SK-N-SH treated with all-trans-retinoic acid at 6 μM for 48 hours (cell line): ENCODE measurements at regions not wholly inside any gene's neighbourhood (a gene's known extent, or its start where the extent isn't known, plus 50 kb on each side); places are given as distances from the start of the nearest gene placed in this dataset.

Source experiments
- BACH2 ChIP-seq: fragments of 250-450 bp; sonication (Bioruptor Pico); IDR thresholded peaks from 2 replicates; pipeline ENCODE4 v1.9.0; 2021; ENCODE audit warnings: mild to moderate bottlenecking, borderline replicate concordance
- ESRRG ChIP-seq: fragments of 250-450 bp; sonication (Bioruptor Pico); IDR thresholded peaks from 2 replicates; pipeline ENCODE4 v1.6.1; 2021; ENCODE audit warnings: mild to moderate bottlenecking
- GLIS3 ChIP-seq: fragments of 250-450 bp; sonication (Bioruptor Pico); IDR thresholded peaks from 2 replicates; pipeline ENCODE4 v1.5.0; 2020; ENCODE audit warnings: mild to moderate bottlenecking, moderate library complexity
- TF ChIP-seq, protein P1 (sequence below): fragments of 250-450 bp; sonication (Bioruptor Pico); IDR thresholded peaks from 2 replicates; pipeline ENCODE4 v1.5.1; 2021; ENCODE audit warnings: mild to moderate bottlenecking, moderate library complexity
- TF ChIP-seq, protein P2 (sequence below): fragments of 250-450 bp; sonication (Bioruptor Pico); IDR thresholded peaks from 2 replicates; pipeline ENCODE4 v1.5.0; 2020; ENCODE audit warnings: mild to moderate bottlenecking, moderate library complexity
- TF ChIP-seq, protein P3 (sequence below): fragments of 250-450 bp; sonication (Bioruptor Pico); IDR thresholded peaks from 2 replicates; pipeline ENCODE4 v1.5.1; 2020; ENCODE audit warnings: low read depth, mild to moderate bottlenecking, moderate library complexity

DNA sequence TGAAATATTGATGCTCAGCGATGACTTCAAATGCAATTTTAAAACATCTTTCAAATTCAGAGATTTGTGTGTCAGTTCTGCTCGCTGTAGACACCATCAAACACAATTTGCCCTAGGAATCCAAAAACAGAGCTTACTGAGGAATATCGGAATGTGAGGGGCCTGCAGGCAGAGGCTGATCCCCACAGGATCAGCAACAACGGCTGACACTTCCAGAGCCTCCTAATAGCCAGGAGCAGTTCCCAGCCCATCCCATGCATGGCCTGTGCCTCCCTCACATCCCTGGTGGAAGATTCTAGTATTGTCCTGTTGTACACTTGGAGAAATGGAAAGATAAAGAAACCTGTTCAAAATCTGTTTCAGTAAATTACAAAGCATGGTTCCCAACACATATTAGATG is 129.7 kb upstream of the VWC2 start:
- TF ChIP-seq, protein P1, sequence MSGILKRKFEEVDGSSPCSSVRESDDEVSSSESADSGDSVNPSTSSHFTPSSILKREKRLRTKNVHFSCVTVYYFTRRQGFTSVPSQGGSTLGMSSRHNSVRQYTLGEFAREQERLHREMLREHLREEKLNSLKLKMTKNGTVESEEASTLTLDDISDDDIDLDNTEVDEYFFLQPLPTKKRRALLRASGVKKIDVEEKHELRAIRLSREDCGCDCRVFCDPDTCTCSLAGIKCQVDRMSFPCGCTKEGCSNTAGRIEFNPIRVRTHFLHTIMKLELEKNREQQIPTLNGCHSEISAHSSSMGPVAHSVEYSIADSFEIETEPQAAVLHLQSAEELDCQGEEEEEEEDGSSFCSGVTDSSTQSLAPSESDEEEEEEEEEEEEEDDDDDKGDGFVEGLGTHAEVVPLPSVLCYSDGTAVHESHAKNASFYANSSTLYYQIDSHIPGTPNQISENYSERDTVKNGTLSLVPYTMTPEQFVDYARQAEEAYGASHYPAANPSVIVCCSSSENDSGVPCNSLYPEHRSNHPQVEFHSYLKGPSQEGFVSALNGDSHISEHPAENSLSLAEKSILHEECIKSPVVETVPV (CRISPR knock-in tag): no peak
- TF ChIP-seq GLIS3 (no peak), BACH2 (CRISPR knock-in tag) (no peak), ESRRG (CRISPR knock-in tag) (no peak)
- TF ChIP-seq, protein P2, sequence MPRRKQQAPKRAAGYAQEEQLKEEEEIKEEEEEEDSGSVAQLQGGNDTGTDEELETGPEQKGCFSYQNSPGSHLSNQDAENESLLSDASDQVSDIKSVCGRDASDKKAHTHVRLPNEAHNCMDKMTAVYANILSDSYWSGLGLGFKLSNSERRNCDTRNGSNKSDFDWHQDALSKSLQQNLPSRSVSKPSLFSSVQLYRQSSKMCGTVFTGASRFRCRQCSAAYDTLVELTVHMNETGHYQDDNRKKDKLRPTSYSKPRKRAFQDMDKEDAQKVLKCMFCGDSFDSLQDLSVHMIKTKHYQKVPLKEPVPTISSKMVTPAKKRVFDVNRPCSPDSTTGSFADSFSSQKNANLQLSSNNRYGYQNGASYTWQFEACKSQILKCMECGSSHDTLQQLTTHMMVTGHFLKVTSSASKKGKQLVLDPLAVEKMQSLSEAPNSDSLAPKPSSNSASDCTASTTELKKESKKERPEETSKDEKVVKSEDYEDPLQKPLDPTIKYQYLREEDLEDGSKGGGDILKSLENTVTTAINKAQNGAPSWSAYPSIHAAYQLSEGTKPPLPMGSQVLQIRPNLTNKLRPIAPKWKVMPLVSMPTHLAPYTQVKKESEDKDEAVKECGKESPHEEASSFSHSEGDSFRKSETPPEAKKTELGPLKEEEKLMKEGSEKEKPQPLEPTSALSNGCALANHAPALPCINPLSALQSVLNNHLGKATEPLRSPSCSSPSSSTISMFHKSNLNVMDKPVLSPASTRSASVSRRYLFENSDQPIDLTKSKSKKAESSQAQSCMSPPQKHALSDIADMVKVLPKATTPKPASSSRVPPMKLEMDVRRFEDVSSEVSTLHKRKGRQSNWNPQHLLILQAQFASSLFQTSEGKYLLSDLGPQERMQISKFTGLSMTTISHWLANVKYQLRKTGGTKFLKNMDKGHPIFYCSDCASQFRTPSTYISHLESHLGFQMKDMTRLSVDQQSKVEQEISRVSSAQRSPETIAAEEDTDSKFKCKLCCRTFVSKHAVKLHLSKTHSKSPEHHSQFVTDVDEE (CRISPR knock-in tag): no peak
- TF ChIP-seq, protein P3, sequence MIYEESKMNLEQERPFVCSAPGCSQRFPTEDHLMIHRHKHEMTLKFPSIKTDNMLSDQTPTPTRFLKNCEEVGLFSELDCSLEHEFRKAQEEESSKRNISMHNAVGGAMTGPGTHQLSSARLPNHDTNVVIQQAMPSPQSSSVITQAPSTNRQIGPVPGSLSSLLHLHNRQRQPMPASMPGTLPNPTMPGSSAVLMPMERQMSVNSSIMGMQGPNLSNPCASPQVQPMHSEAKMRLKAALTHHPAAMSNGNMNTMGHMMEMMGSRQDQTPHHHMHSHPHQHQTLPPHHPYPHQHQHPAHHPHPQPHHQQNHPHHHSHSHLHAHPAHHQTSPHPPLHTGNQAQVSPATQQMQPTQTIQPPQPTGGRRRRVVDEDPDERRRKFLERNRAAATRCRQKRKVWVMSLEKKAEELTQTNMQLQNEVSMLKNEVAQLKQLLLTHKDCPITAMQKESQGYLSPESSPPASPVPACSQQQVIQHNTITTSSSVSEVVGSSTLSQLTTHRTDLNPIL (CRISPR knock-in tag): no peak
